ENCODE measurements at regions not wholly inside any gene's neighbourhood (a gene's known extent, or its start where the extent isn't known, plus 50 kb on each side); places are given as distances from the start of the nearest gene placed in this dataset.

- Histone ChIP-seq H3K9me3 (ENCODE audit: low read length) (no peaks in the 10 kb centered on the region), H3K36me3 (replicated peaks in 1 of 2; ENCODE audit: control insufficient read depth in 1 of 2, insufficient read depth in 2 of 2, low read length in 2 of 2) (no peaks in the 10 kb centered on the region), H3K4me1 (ENCODE audit: insufficient read depth, low read length) (no peaks in the 10 kb centered on the region), H3K27me3 (ENCODE audit: control insufficient read depth in 1 of 2, insufficient read depth in 2 of 2, low read length in 2 of 2) (no peaks in the 10 kb centered on the region), H3K9ac (ENCODE audit: insufficient read depth, low read depth, low read length) (no peak overlapping the region), H4K20me1 (ENCODE audit: insufficient read depth, low read length) (no peaks in the 10 kb centered on the region), H3K27ac (ENCODE audit: extremely low read length, insufficient read depth, low read length) (no peak overlapping the region), H3K79me2 (ENCODE audit: insufficient read depth, low read length) (no peaks in the 10 kb centered on the region), H2AFZ (ENCODE audit: low read length) (no peak overlapping the region), H3K4me3 (replicated peaks in 1 of 3; ENCODE audit: insufficient read depth in 1 of 3, low read depth in 2 of 3, low read length in 3 of 3) (no peak overlapping the region), H3K4me2 (ENCODE audit: low read depth, low read length) (no peak overlapping the region)
- no peak for DNase-seq (ENCODE audit: low spot score)
- FAIRE-seq: no peak
- POLR2A ChIA-PET: no interaction called here
- TF ChIP-seq CTCF (CRISPR knock-in tag; IDR thresholded peaks at IDR 0.05) (no peak), SAP130 (CRISPR knock-in tag; IDR thresholded peaks at IDR 0.05; ENCODE audit: low read depth) (no peak)
- CTCF ChIA-PET (ENCODE audit: low intra/inter-chr PET ratio, low total read pairs): no interaction called here
- in situ Hi-C loops (cut with HindIII; ENCODE audit: extremely low pct_ligation_motif_present, low pct_unique_long_range_greater_than_20kb): no loop called here
- ATAC-seq: no peak
- BruUV-seq (replicated peaks): no TSS peak
- intact Hi-C loops (cut with micrococcal nuclease; ENCODE audit: unreplicated experiment): no loop called here
Observed at GRCh38 chr5:26192486-26192885, 845.9 kb downstream of the CDH9 start.

DNA sequence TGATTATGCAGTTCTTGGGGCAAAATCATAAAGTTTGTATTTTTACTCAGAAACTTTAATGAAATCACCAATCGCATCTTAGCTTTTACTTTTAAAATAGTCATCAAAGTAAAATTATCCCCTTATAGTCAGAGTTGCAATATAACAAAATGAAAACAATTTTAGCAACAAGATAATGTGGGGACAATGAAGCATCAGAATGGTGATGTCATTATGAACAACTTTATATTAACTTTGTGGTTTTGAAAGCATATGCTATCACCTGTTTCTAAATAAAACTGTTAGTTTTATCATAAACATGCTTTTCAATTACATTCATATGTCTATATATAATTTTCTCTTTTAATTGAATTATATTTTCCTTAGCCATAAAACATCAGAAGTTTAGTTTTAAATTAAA, 856.8 kb downstream of the CDH9 start:
- Histone ChIP-seq H3K27me3 (ENCODE audit: control insufficient read depth in 1 of 2, insufficient read depth in 2 of 2, low read length in 2 of 2) (no peaks in the 10 kb centered on the region), H3K27ac (ENCODE audit: extremely low read length, insufficient read depth, low read length) (no peak overlapping the region), H4K20me1 (ENCODE audit: insufficient read depth, low read length) (no peaks in the 10 kb centered on the region), H3K4me3 (replicated peaks in 1 of 3; ENCODE audit: insufficient read depth in 1 of 3, low read depth in 2 of 3, low read length in 3 of 3) (no peak overlapping the region), H3K4me2 (ENCODE audit: low read depth, low read length) (no peak overlapping the region), H3K79me2 (ENCODE audit: insufficient read depth, low read length) (no peaks in the 10 kb centered on the region), H3K4me1 (ENCODE audit: insufficient read depth, low read length) (no peaks in the 10 kb centered on the region), H3K36me3 (replicated peaks in 1 of 2; ENCODE audit: control insufficient read depth in 1 of 2, insufficient read depth in 2 of 2, low read length in 2 of 2) (no peaks in the 10 kb centered on the region), H3K9me3 (ENCODE audit: low read length) (peaks cover 3% of the 10 kb centered on the region), H3K9ac (ENCODE audit: insufficient read depth, low read depth, low read length) (no peak overlapping the region), H2AFZ (ENCODE audit: low read length) (no peak overlapping the region)
- intact Hi-C loops (cut with micrococcal nuclease; ENCODE audit: unreplicated experiment): no loop called here
- ATAC-seq (no peak), FAIRE-seq (no peak), DNase-seq (ENCODE audit: low spot score) (no peak)
- WGBS (ENCODE audit: low lambda C conversion rate): 0% methylated on average over 1 of the region's 1 CpG
- ChIA-PET POLR2A (no interaction called here), CTCF (ENCODE audit: low intra/inter-chr PET ratio, low total read pairs) (no interaction called here)
- in situ Hi-C loops (cut with HindIII; ENCODE audit: extremely low pct_ligation_motif_present, low pct_unique_long_range_greater_than_20kb): no loop called here
- TF ChIP-seq HNF1A (IDR thresholded peaks at IDR 0.05; ENCODE audit: low read depth): no peak
- TF ChIP-seq HNF1A (CRISPR knock-in tag; IDR thresholded peaks at IDR 0.05; ENCODE audit: borderline replicate concordance): no peak
- TF ChIP-seq ATF7 (IDR thresholded peaks at IDR 0.05): peak; percentile 74
- TF ChIP-seq ATF7 (CRISPR knock-in tag; IDR thresholded peaks at IDR 0.05): no peak
- BruUV-seq (replicated peaks): no TSS peak
